Ramos (cell line): ENCODE measurements at regions not wholly inside any gene's neighbourhood (a gene's known extent, or its start where the extent isn't known, plus 50 kb on each side); places are given as distances from the start of the nearest gene placed in this dataset.

Experiments
- in situ Hi-C: fragments of 300-500 bp; cut with MboI; formaldehyde crosslinking; loops from one replicate; pipeline ENCODE4 v1.14.3; 2022; ENCODE audit warnings: low sequenced_read_pairs; ENCODE audit not compliant: unreplicated experiment

DNA sequence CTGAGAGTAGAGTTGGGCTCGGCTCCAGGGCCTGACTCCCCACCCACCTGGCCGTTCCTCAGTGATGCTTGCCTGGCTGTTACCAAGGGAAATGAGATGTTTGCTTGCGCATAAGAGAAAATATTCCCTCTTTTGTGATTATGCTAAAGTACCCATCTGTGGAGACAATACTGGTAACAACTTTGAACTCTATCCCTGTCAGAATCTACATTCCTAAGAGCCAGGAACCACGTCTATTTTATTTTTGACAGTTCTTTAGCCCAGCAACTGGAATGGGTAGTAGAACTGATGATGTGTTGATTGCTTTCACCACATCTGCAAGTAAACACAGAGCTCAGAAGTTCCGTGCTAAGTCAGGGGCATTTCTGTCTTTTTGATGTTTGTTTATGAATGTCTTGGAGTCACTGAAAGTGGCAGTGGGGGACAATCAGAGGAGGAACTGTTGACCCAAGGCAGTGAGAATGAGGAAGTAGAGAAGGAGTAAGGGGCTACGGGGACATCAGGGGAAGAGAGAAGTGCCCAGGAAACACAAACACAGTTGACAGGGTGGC is 348.3 kb upstream of the SOX11 start:
- in situ Hi-C loops = no loop called here

DNA sequence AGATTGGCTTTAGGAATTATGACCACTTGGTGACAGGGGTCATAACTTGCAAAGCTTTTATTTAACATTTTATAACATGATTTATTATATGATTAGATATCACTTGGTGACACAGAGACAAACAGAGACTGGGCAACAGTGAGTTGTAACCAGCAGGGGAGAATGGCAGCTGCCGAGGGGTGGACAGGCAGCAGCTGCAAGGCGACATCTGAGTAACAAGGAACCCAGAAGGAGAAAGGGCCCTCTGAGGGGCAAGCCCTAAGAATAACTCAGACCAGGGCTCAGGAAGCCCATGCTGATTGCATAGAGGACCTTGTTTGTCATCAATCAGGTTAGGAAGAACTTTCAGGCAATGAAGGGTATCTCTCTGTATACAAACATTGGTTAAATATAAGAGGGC is 339.9 kb upstream of the SOX11 start:
- in situ Hi-C loops = loop anchor here (25.0 kb wide), 1 partner anchor 1390 kb away; no protein-coding TSS in a partner anchor

DNA sequence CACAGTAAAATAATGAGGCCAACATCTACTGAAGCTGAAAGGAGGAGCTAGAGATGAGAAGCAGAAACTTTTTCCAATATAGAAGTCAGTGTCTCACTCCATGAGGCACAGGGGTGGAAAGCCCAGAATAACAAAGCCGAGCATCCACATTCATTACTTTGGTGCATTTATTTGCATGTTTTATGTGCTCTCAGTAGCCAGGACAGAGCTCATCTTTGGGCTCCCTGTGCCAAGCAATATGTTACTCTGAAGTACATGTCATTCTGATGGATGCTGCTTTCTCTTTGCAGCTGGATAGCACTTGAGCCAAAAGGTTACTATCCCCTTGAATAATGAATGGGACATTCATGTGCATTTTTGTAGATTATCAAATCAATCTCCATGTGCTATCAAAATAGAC is 338.6 kb upstream of the SOX11 start:
- in situ Hi-C loops = loop anchor here (25.0 kb wide), 1 partner anchor 1391 kb away; no protein-coding TSS in a partner anchor

DNA sequence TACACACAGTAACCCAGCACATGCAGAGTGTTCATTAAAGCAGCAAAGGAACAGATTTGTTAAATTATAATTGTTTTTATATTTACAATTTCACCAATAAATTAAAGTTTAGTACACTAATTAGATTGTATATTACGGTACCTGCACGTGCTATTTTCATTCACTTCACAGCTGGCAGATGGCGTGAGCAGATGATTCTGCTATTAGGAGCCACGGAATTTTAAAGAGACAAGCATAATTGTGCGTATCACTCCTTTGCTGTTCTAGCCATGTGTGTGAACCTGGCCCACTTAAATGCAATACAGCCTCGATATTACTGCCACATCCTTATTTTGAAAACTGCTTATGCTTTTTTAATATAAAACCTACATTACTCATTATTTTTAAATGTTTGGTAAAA is 332.8 kb upstream of the SOX11 start:
- in situ Hi-C loops = loop anchor here (25.0 kb wide), 1 partner anchor 1397 kb away; no protein-coding TSS in a partner anchor

DNA sequence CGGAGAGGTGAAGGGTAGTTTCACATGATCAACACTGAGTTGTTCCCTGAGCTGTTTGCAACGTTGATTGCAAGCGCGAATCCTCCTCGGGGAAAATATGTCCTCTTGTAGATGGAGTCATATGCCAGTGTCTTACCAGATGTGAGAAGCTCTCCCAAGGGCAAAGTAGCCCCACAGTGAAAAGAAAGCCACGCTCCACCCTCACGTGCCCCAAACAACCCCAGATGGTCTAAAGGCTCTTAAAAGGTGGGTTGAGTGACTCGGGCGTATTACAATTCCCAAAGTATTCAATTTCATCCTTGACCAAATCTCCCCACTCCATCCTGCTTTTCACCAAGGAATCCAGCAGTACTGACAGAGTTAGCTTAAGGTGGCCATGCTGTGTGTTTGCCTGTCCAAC is 332.1 kb upstream of the SOX11 start:
- in situ Hi-C loops = loop anchor here (25.0 kb wide), 1 partner anchor 1398 kb away; no protein-coding TSS in a partner anchor

DNA sequence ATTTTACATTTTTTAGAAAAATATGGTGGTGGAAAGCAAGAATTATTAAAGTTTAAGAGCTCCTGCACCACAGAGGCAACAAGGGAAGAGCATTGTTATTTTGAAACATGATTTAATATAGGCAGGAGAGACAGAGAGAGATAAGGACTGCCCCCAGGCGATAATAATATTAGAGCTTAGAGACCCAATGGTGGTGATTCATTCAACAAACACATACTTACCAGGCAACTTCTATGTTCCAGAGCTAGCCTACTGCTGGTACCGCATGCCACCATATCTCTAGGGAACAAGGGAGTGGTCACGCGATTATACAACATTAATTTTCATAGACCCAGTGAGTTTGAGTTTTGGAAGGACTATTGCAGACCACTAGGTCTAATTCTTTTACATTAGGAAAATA is 327.8 kb upstream of the SOX11 start:
- in situ Hi-C loops = loop anchor here (25.0 kb wide), 1 partner anchor 1402 kb away; no protein-coding TSS in a partner anchor

DNA sequence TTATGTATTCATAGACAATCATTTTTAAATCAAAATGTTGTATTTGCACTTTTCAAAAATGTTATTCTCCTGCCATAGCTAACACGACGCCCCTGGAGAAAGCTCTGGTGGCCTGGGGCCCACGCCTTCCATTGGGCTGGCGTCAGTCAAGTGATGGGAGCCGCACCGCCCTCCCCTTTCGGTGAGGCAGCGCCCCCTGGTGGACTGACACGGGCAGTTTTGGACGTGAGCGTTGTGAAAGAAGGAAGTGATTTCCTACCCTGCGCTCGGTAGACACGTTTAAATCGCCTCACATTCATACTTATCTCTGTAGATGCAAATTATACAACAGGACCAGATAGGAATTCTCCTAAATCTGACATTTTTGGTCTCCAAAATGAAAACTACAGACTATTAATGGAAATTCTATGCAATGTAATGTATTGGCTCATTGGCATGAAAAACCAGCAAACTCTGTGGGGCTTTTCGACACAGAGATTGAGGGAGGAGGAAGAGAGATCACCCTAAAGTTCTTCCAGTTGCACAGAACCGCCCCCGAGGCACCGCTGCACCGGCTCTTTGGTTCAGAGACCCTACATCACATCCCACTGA is 326.2 kb upstream of the SOX11 start:
- in situ Hi-C loops = loop anchor here (25.0 kb wide), 1 partner anchor 1404 kb away; no protein-coding TSS in a partner anchor

DNA sequence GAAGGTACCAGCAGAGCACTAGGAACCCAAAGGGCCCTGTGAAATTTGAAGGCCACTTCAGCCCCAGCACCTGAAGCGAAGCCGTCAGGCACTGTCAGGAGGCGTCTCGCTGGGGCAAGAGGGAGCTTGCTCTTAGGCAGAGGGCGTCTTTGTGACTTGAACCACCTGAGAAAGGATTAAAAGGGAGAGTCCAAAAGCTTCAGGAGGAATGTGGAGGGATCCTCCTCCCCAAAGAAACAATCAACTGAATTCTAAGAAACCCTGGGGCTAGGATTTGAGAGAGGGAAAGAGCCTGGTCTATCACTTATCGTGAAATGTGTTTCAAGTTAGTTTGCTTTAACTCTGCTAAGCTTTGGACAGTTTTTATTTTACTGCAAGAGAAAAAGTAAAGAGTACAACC is 324.9 kb upstream of the SOX11 start:
- in situ Hi-C loops = loop anchor here (25.0 kb wide), 1 partner anchor 1405 kb away; no protein-coding TSS in a partner anchor

DNA sequence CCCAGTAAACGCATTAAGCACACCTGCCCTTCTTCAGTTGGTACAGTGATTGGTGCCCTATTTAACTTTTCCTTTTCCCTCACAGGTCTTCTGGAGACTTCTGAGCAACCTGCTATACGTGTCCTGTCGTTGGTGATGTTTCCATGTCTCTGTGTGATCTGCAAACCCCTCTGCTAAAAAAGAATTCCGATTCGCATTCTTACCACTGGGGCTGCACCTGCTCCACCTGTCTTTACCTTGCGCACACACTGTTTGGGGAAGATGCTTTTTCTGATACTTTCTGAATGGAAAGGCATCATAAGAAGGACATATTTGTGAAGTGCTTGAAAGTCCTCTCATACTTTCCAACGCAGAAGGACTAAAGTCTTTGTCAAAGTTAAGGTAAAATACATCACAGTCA is 323.9 kb upstream of the SOX11 start:
- in situ Hi-C loops = loop anchor here (25.0 kb wide), 1 partner anchor 1406 kb away; no protein-coding TSS in a partner anchor

DNA sequence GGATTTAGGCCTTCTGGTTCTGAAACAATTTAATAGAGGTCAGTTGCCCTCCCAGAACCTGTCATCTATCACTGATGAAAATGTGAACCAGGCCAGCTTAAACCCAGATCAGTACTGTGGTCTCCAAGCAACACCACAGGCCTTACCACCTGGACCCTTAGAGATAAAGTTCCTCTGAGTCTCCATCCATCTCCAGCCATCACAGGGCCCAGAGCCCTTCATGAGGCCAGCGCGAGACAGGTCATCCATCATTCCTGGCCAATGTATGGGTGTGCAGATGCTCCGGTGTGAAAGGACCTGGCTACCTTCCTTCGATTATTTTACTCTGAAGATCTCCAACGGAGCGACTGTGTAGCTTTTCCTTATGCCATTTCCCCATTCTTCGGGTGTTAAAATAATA is 322.7 kb upstream of the SOX11 start:
- in situ Hi-C loops = loop anchor here (25.0 kb wide), 1 partner anchor 1407 kb away; no protein-coding TSS in a partner anchor

DNA sequence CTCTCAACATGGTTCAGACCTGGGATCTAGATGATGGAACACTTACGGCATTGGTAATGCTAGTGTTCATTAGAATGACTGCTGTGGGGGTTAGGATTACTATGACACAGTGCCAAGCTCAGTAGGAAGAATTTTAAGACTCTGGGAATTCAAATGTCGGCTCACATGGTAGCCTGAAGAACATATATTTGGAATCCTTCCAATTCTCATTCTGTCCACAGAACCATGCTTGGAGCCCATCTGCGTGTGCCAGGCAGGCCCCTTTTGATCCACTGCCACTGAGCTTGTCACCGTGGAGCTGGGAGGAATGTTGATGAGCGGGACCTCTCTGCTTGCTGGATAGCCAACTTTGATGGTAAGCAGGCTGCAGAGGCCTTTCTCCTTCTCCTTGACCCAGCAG is 322.0 kb upstream of the SOX11 start:
- in situ Hi-C loops = loop anchor here (25.0 kb wide), 1 partner anchor 1408 kb away; no protein-coding TSS in a partner anchor

DNA sequence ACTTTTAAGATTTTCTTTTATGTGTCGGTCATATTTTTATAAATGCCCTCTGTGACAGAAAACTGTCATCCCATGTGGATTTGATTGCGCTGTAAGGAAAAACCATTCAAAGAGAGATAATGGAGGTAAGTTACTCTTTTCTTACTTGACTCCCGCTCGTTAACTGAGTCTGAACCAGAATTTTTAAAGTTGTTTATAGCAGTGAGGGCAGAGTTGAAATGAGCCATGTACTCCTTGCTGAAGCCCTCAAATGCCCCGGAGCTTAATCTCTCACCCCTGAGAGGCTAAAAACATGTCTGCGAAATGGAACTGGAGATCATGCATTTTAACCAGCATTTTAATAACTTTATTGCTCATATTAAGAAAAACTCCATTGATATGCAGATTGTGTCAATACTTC is 320.0 kb upstream of the SOX11 start:
- in situ Hi-C loops = loop anchor here (25.0 kb wide), 1 partner anchor 1410 kb away; no protein-coding TSS in a partner anchor

DNA sequence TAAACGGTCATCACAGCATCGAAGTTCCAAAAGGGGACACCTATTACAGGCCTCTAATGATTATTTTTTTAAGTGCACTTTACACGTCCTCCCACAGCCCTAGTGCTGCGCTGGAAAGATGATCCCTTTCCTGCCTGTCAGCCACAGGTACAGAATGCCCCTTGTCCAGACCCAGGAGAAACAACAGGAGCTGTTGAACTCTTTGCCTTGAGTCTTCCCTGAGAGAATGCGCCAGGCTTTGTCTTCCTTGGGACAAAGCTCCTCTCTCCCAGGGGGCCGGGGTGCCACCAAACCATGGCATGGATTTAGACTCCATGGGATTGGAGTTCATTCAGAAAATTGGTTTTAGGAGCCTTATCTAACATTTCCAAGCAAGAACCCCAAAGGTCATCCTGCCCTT is 319.0 kb upstream of the SOX11 start:
- in situ Hi-C loops = loop anchor here (25.0 kb wide), 1 partner anchor 1411 kb away; no protein-coding TSS in a partner anchor

DNA sequence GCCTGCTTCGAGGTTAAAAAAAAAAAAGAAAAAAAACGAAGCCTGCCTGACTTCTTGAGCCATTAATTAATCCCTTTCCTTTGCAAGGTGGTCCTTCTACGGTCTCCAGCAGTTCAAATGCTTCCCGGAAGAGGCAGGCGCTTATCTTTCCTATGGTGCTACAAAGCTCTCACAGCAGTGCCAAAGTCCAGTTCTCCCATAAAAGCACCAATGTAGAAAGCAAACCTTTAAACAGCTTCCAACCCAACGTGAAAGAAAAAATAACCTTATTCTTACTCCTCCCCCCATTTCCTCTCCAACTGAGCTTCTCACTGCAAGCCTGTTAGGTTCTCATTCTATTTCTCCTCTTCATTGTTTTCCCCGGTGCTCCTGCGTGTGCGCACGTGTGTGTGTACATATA is 317.4 kb upstream of the SOX11 start:
- in situ Hi-C loops = loop anchor here (25.0 kb wide), 1 partner anchor 1412 kb away; no protein-coding TSS in a partner anchor

DNA sequence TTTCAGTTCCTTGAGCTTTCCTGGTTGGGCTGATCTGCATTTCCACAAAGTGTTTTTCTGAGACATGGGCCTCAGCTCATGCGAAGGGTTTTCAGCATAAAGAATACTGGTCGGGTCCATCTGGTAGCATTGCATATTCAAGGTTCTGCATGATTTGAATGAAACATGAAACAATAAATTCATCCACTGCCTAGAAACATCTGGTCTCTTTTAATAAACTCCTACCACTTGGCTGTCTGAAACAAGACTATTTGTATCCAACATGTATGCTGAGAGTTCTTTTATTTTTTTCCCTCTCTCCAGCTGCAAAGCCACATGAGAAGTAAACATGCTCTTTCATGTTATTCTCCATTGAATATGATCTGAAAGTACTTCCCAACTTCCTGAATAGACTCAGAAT is 314.9 kb upstream of the SOX11 start:
- in situ Hi-C loops = no loop called here

DNA sequence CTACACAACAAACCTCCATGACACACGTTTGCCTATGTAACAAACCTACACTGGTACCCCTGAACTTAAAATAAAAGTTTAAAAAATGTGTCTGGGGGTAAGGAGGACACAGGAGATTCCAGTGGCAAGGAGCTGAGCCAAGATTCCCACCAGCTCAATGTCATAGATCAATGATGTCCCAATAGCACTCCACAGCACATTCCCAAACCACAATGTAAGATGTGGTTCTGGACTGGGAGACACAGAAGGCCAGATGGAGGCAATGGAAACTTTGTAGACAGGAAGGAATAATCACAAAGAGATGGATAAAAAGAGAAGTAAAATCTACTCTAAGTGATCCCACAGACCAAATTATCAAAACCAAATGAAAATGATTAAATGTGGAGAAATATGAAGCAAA is 312.4 kb upstream of the SOX11 start:
- in situ Hi-C loops = no loop called here

DNA sequence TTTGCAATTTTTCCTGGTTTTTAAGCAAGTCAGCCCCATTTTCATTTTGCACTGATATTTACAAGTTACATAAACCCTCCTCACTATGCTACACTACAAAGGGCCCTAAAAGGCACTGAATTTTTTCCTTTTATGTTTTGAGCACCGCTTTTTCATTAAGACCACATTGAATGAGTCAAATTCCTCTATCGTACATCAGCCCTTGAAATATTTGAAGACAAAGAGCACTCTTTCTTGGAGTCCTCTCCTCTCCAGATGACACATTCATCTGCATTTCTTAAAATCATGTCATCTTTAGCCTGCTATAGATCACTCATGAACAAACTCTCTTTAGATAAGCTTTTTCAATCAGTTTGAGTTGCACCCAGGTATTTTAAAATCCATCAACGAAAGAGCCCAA is 306.6 kb upstream of the SOX11 start:
- in situ Hi-C loops = no loop called here

DNA sequence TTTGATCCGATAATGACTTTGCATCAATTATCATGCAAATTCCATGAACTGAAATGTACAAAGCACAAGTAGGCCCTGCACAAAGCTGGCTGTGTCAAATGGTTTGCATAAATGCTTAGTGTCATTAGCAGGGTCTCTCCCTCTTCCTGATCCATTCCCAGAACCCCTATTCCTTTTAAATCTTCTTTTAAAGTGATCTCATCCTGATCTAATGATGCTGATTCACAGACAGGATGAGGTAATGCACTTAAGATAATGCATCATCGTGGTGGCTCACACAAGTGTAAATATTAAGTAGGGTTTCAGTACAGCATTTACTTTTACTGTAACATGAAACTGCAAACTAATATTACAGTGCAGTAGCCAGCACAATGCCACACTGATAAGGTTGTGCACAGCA is 304.8 kb upstream of the SOX11 start:
- in situ Hi-C loops = no loop called here

DNA sequence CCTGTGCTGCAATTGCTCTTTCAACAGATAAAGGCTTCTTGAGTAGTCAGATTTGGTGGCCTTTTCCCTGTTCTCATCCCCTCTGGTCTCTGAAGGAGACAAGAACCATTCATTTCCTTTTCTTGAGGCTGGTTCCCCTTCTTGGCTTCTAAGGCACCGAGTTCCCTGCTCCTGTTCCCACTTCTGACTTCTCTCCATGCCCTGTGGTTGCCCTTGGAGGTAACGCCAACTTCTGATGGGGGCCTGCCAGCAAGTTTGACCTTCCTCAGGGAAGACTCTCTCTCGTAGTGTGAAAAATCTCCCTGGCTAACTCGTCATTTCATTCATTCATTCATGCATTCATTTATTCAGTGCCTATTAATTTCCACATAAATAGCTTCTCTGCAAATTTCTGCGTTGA is 302.4 kb upstream of the SOX11 start:
- in situ Hi-C loops = no loop called here

DNA sequence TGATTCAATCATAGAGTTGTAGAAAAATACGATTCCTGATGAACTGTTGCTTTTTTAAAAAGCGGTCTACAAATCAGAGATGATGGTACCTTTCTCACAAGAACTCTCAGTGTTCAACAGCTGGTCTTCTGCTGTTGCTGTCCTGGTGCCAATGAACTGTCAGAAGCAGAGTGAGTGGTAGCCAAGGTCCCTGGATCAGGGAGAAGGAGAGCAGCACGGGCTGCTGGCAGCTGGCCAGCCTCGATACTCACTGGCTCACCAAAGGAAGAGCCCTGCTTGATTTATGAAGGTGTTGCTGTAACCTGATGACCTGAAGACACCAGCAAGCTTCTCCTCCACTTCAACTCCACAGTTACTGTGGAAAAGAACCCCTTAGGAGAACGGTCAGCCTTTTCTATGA is 300.8 kb upstream of the SOX11 start:
- in situ Hi-C loops = no loop called here

DNA sequence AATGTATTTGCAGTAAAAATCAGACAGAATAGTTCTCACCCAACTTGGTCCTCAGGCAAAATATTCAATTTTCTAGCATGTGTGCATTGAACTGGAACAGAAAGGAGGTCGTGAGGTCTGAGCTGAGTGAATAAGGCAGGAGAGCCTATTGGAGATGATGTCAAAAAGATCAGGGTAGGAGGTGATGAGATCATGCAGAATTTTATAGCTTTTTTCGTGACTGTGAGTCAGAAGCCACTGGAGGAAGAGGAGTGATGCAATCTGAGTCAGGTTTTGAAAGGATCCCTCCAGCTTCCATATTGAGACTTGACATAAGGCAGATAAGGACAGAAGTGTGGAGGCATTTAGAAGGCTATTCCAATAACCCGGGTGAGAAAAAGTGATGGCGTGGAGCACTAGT is 299.5 kb upstream of the SOX11 start:
- in situ Hi-C loops = no loop called here

DNA sequence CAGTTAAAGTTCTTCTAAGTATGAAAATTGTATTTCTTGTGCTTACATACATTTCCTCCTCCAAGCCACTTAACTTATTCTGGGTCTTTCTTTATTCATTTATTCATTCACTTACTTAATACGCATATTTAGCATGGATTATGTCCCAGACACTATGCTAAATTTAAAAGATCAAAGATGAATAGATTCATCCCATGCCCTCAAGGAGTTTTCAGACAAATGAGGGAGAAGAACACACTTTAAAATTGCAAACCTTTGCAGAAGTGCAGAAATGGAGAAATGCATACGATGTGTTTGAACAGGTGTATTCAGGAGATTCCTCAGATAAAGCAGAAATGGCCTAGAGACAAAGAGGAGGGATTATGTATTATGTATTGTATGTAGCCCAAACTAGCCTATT is 298.7 kb upstream of the SOX11 start:
- in situ Hi-C loops = no loop called here
